ENCODE measurements at regions not wholly inside any gene's neighbourhood (a gene's known extent, or its start where the extent isn't known, plus 50 kb on each side); places are given as distances from the start of the nearest gene placed in this dataset.

DNA sequence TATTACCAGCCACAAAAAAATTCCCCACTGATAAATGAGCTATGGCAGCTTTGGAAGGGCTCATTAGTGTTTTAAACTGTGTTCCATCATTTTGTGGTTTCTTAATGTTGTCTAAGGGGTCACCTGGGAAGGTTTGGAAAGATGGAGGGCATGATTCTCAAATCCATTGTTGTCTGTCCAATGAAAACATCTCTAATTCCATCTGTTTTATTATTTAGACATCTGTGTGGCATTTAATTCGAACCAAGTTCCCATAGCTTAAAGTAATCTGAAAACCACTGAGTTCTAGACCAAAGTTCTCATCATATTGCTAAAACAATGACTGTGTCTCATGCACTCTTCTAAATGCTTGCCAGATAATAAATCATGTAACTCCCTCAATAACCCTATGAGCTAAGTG, 103.8 kb upstream of the PPP3CA start:
- ATAC-seq (no peak), DNase-seq (ENCODE audit: low read depth, low spot score) (no peak)
- TF ChIP-seq SIN3A (IDR thresholded peaks at IDR 0.05; ENCODE audit: borderline replicate concordance, insufficient read depth, low read depth, low read length) (no peak), TCF7L2 (IDR thresholded peaks at IDR 0.05; ENCODE audit: low read depth, low read length) (no peak), POLR2AphosphoS5 (IDR thresholded peaks at IDR 0.05; ENCODE audit: low read depth, low read length) (no peak)
- TF ChIP-seq, protein P1, sequence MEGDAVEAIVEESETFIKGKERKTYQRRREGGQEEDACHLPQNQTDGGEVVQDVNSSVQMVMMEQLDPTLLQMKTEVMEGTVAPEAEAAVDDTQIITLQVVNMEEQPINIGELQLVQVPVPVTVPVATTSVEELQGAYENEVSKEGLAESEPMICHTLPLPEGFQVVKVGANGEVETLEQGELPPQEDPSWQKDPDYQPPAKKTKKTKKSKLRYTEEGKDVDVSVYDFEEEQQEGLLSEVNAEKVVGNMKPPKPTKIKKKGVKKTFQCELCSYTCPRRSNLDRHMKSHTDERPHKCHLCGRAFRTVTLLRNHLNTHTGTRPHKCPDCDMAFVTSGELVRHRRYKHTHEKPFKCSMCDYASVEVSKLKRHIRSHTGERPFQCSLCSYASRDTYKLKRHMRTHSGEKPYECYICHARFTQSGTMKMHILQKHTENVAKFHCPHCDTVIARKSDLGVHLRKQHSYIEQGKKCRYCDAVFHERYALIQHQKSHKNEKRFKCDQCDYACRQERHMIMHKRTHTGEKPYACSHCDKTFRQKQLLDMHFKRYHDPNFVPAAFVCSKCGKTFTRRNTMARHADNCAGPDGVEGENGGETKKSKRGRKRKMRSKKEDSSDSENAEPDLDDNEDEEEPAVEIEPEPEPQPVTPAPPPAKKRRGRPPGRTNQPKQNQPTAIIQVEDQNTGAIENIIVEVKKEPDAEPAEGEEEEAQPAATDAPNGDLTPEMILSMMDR (IDR thresholded peaks at IDR 0.05) = no peak
- TF ChIP-seq, protein P2, sequence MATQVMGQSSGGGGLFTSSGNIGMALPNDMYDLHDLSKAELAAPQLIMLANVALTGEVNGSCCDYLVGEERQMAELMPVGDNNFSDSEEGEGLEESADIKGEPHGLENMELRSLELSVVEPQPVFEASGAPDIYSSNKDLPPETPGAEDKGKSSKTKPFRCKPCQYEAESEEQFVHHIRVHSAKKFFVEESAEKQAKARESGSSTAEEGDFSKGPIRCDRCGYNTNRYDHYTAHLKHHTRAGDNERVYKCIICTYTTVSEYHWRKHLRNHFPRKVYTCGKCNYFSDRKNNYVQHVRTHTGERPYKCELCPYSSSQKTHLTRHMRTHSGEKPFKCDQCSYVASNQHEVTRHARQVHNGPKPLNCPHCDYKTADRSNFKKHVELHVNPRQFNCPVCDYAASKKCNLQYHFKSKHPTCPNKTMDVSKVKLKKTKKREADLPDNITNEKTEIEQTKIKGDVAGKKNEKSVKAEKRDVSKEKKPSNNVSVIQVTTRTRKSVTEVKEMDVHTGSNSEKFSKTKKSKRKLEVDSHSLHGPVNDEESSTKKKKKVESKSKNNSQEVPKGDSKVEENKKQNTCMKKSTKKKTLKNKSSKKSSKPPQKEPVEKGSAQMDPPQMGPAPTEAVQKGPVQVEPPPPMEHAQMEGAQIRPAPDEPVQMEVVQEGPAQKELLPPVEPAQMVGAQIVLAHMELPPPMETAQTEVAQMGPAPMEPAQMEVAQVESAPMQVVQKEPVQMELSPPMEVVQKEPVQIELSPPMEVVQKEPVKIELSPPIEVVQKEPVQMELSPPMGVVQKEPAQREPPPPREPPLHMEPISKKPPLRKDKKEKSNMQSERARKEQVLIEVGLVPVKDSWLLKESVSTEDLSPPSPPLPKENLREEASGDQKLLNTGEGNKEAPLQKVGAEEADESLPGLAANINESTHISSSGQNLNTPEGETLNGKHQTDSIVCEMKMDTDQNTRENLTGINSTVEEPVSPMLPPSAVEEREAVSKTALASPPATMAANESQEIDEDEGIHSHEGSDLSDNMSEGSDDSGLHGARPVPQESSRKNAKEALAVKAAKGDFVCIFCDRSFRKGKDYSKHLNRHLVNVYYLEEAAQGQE (IDR thresholded peaks at IDR 0.05; ENCODE audit: insufficient read depth in 1 of 2, low read depth in 2 of 2, low read length in 1 of 2) = no peak
- Histone ChIP-seq H3K27ac (ENCODE audit: low read length) (no peak overlapping the region), H3K27me3 (ENCODE audit: control insufficient read depth, insufficient read depth, low read length) (no peaks in the 10 kb centered on the region), H3K4me1 (ENCODE audit: control insufficient read depth, insufficient read depth, low read length) (no peaks in the 10 kb centered on the region), H3K4me3 (ENCODE audit: low read depth in 2 of 2, low read length in 2 of 2) (no peak overlapping the region), H3K36me3 (ENCODE audit: control insufficient read depth, insufficient read depth, low read length) (no peaks in the 10 kb centered on the region), H3K9me3 (ENCODE audit: control insufficient read depth, insufficient read depth, low read depth, low read length) (no peaks in the 10 kb centered on the region)
- in situ Hi-C loops (cut with HindIII; ENCODE audit: low pct_unique_long_range_greater_than_20kb, low sequenced_read_pairs) (no loop called here), intact Hi-C loops (cut with micrococcal nuclease; ENCODE audit: unreplicated experiment) (no loop called here)
- CTCF ChIA-PET = no interaction called here
- no TSS peak for BruUV-seq (replicated peaks)
- POLR2A ChIA-PET = no interaction called here

DNA sequence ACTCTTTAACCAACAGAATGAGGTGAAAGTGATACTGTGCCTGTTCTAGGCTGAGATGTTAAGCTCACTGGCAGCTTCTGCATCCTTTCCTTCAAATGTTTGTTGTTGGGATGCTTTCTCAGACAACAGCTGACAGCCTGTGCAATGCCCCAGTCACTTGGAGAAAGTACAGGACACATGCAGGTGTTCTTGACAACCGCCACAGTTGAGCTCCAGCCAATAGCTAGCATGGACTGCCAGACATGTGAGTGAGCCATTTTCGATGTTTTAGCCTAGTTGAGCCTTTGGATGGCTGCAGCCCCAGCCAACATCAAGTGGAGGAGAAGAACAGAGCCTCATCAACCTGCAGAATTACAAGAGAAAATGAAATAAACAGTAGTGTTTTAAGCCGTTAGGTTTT, 94.1 kb upstream of the PPP3CA start:
- POLR2A ChIA-PET = no interaction called here
- no peak for DNase-seq (ENCODE audit: low read depth, low spot score)
- in situ Hi-C loops (cut with HindIII; ENCODE audit: low pct_unique_long_range_greater_than_20kb, low sequenced_read_pairs) = no loop called here
- Histone ChIP-seq H3K27ac (ENCODE audit: low read length) (no peak overlapping the region), H3K36me3 (ENCODE audit: control insufficient read depth, insufficient read depth, low read length) (no peaks in the 10 kb centered on the region), H3K4me1 (ENCODE audit: control insufficient read depth, insufficient read depth, low read length) (no peaks in the 10 kb centered on the region), H3K27me3 (ENCODE audit: control insufficient read depth, insufficient read depth, low read length) (no peaks in the 10 kb centered on the region), H3K9me3 (ENCODE audit: control insufficient read depth, insufficient read depth, low read depth, low read length) (no peaks in the 10 kb centered on the region), H3K4me3 (ENCODE audit: low read depth in 2 of 2, low read length in 2 of 2) (no peak overlapping the region)
- no peak for ATAC-seq
- TF ChIP-seq, protein P1 (IDR thresholded peaks at IDR 0.05) = no peak
- TF ChIP-seq TCF7L2 (IDR thresholded peaks at IDR 0.05; ENCODE audit: low read depth, low read length) = no peak
- no peak for TF ChIP-seq POLR2AphosphoS5 (IDR thresholded peaks at IDR 0.05; ENCODE audit: low read depth, low read length)
- TF ChIP-seq, protein P2 (IDR thresholded peaks at IDR 0.05; ENCODE audit: insufficient read depth in 1 of 2, low read depth in 2 of 2, low read length in 1 of 2) = no peak
- TF ChIP-seq SIN3A (IDR thresholded peaks at IDR 0.05; ENCODE audit: borderline replicate concordance, insufficient read depth, low read depth, low read length) = no peak
- no TSS peak for BruUV-seq (replicated peaks)
- CTCF ChIA-PET = no interaction called here
- intact Hi-C loops (cut with micrococcal nuclease; ENCODE audit: unreplicated experiment) = no loop called here
